ENCODE measurements at regions not wholly inside any gene's neighbourhood (a gene's known extent, or its start where the extent isn't known, plus 50 kb on each side); places are given as distances from the start of the nearest gene placed in this dataset.

GRCh38 chr1:80047791-80048190 lies 1041.3 kb upstream of the ADGRL4 start:
- TF ChIP-seq, protein P1, sequence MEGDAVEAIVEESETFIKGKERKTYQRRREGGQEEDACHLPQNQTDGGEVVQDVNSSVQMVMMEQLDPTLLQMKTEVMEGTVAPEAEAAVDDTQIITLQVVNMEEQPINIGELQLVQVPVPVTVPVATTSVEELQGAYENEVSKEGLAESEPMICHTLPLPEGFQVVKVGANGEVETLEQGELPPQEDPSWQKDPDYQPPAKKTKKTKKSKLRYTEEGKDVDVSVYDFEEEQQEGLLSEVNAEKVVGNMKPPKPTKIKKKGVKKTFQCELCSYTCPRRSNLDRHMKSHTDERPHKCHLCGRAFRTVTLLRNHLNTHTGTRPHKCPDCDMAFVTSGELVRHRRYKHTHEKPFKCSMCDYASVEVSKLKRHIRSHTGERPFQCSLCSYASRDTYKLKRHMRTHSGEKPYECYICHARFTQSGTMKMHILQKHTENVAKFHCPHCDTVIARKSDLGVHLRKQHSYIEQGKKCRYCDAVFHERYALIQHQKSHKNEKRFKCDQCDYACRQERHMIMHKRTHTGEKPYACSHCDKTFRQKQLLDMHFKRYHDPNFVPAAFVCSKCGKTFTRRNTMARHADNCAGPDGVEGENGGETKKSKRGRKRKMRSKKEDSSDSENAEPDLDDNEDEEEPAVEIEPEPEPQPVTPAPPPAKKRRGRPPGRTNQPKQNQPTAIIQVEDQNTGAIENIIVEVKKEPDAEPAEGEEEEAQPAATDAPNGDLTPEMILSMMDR (IDR thresholded peaks at IDR 0.05), result no peak
- TF ChIP-seq ZFX (IDR thresholded peaks at IDR 0.05; ENCODE audit: borderline replicate concordance), result no peak
